ENCODE measurements at regions not wholly inside any gene's neighbourhood (a gene's known extent, or its start where the extent isn't known, plus 50 kb on each side); places are given as distances from the start of the nearest gene placed in this dataset.

DNA sequence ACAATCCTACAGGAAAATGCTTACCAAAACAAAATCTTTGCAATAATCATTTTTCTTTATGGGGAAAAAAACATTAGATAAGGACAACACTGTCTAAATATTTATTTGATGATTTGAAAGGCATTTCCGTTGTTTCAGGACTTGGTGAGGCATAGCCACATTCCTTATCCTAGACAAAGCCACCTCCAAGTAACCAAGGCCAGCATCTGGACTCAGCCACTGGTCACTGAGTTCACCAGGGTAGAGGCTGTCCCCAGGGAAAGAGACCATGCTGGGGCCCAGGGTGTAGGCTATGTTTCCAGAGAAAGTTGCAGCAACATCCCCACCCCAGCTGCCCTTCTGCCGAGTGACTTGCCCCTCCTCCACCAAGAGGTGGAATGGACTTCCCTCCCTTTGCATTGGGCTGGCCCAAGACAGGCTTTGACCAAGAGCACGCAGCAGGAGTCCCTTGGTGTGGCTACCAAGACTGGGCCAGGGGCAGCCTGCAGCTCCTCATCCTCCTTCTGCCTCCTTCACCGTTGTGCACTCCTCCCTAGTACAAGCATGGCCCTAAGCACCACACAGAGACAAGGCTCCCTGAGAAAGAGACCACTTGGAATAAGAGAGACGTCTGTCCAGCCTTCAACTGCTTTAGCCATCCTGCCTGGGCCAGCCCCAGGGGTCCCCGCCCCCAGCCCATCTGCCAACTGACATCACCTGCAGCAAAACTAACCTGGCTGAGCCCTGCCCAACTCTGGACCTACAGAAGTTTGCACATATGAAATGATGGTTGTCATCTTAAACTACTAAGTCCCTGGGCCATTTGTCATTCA, 68.1 kb upstream of the SPIN1 start:
- H3K27me3 ChIP-seq = no peaks in the 10 kb centered on the region
- H3K4me1 ChIP-seq (ENCODE audit: control insufficient read depth in 1 of 2, insufficient read depth in 1 of 2, low read depth in 1 of 2, low read length in 1 of 2) = peaks cover 28 to 46% of the 10 kb centered on the region in 2 experiments
- H3K9me3 ChIP-seq = no peaks in the 10 kb centered on the region
- H3K4me3 ChIP-seq (ENCODE audit: low read depth in 1 of 2, low read length in 1 of 2) = no peak overlapping the region
- TF ChIP-seq CTCF (IDR thresholded peaks at IDR 0.05) = no peak
- H3K27ac ChIP-seq = no peak overlapping the region
- H3K36me3 ChIP-seq = no peaks in the 10 kb centered on the region

GRCh38 chr9:88313364-88314220, 74.7 kb upstream of the SPIN1 start:
- Histone ChIP-seq H3K9me3 (no peaks in the 10 kb centered on the region), H3K36me3 (no peaks in the 10 kb centered on the region), H3K4me3 (ENCODE audit: low read depth in 1 of 2, low read length in 1 of 2) (no peak overlapping the region), H3K4me1 (ENCODE audit: control insufficient read depth in 1 of 2, insufficient read depth in 1 of 2, low read depth in 1 of 2, low read length in 1 of 2) (peaks cover 0 to 8% of the 10 kb centered on the region in 2 experiments), H3K27ac (no peak overlapping the region), H3K27me3 (no peaks in the 10 kb centered on the region)
- no peak for TF ChIP-seq CTCF (IDR thresholded peaks at IDR 0.05)

- H3K27ac ChIP-seq = no peak overlapping the region
- H3K9me3 ChIP-seq = no peaks in the 10 kb centered on the region
- TF ChIP-seq CTCF (IDR thresholded peaks at IDR 0.05) = no peak
- peaks cover 0 to 8% of the 10 kb centered on the region in 2 experiments for H3K4me1 ChIP-seq (ENCODE audit: control insufficient read depth in 1 of 2, insufficient read depth in 1 of 2, low read depth in 1 of 2, low read length in 1 of 2)
- no peak overlapping the region for H3K4me3 ChIP-seq (ENCODE audit: low read depth in 1 of 2, low read length in 1 of 2)
- no peaks in the 10 kb centered on the region for H3K27me3 ChIP-seq
- no peaks in the 10 kb centered on the region for H3K36me3 ChIP-seq
Measured at GRCh38 chr9:88312517-88313103, 75.6 kb upstream of the SPIN1 start.

DNA sequence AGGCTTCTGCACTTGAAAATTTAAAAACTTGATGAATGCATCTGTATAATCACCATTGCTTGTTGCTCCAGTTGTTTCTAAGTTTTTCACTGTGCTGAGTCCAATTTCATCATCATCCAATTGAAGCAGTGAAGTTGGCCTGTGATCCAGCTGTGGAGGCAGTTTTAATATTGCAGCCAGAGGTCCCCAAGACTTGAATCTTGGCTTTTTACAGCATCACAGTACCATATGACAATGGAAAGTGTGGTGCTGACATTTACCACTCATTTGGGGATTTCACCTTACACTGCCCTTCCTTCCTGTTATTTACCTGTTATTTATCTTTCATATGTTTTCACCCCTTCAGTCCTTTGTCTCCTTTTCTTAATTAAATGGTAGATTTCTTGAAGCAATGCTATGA, 76.2 kb upstream of the SPIN1 start:
- Histone ChIP-seq H3K4me1 (ENCODE audit: control insufficient read depth in 1 of 2, insufficient read depth in 1 of 2, low read depth in 1 of 2, low read length in 1 of 2) (peaks cover 0 to 8% of the 10 kb centered on the region in 2 experiments), H3K4me3 (ENCODE audit: low read depth in 1 of 2, low read length in 1 of 2) (no peak overlapping the region), H3K9me3 (no peaks in the 10 kb centered on the region), H3K27ac (no peak overlapping the region), H3K36me3 (no peaks in the 10 kb centered on the region), H3K27me3 (no peaks in the 10 kb centered on the region)
- no peak for TF ChIP-seq CTCF (IDR thresholded peaks at IDR 0.05)

DNA sequence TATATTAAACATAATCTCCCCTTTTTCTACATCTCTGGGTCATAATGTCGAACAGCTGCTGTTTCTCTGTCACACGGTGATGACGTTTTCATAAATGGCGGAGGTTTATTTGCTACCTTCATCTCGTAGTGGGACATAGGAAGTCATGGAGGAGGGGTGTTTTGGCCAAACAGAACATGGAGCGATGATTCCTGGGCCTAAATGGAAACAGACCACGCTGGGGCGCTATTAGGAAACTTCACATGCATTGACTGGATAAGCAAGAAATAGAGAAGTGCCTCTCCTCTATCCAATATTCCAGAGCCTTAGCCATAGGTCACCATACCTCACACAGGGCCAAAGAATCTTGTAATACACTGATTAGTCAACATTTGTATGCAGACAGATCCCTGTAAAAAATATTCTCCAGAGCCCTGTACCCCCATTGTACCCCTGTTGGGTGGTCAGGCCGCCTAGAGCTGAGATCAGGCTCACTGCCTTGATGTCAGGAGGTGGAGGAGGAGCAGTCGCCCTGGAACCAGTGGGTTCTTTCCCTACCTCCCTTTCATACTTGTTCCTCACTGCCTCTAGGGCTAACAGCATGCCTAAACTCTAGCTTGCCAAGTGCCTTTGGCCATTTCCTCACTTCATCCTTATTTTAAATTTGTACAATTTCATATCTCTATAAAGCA, 77.8 kb upstream of the SPIN1 start:
- Histone ChIP-seq H3K27me3 (no peaks in the 10 kb centered on the region), H3K4me3 (ENCODE audit: low read depth in 1 of 2, low read length in 1 of 2) (no peak overlapping the region), H3K4me1 (ENCODE audit: control insufficient read depth in 1 of 2, insufficient read depth in 1 of 2, low read depth in 1 of 2, low read length in 1 of 2) (peaks cover 0 to 8% of the 10 kb centered on the region in 2 experiments), H3K27ac (no peak overlapping the region), H3K36me3 (no peaks in the 10 kb centered on the region), H3K9me3 (no peaks in the 10 kb centered on the region)
- TF ChIP-seq CTCF (IDR thresholded peaks at IDR 0.05) = no peak
